CD4-positive, alpha-beta memory T cell (primary cell): ENCODE measurements at regions not wholly inside any gene's neighbourhood (a gene's known extent, or its start where the extent isn't known, plus 50 kb on each side); places are given as distances from the start of the nearest gene placed in this dataset.

ENCODE experiments used
- CTCF ChIA-PET: fragments of 350-600 bp; sonication (Branson Sonifier 250); formaldehyde crosslinking; loops from one replicate; lab custom pipeline; 2021; ENCODE audit warnings: inconsistent platforms; ENCODE audit not compliant: partially characterized antibody; lab: Charles Lee
- POLR2A ChIA-PET: fragments of 350-600 bp; sonication (Branson Sonifier 250); formaldehyde crosslinking; loops from one replicate; lab custom pipeline; 2021; ENCODE audit not compliant: partially characterized antibody; lab: Charles Lee
- DNase-seq, 5 donors: peaks; one replicate each; pipeline versions ENCODE4 v3.0.0 to v3.0.0-alpha.2; 2020 to 2022; ENCODE audit warnings: mixed read lengths in 1 of 5
- H3K27ac ChIP-seq: one replicate; pipeline ENCODE4 v1.7.0; 2013; ENCODE audit warnings: low read depth, low read length
- H3K27me3 ChIP-seq: 2 replicates; pipeline ENCODE4 v1.7.0; 2013; ENCODE audit warnings: mild to moderate bottlenecking, low read length, moderate library complexity; ENCODE audit not compliant: insufficient read depth
- H3K36me3 ChIP-seq: 2 replicates; pipeline ENCODE4 v1.7.0; 2013; ENCODE audit warnings: mild to moderate bottlenecking, low read length, moderate library complexity; ENCODE audit not compliant: insufficient read depth
- H3K4me1 ChIP-seq: 2 replicates; pipeline ENCODE4 v1.7.0; 2013; ENCODE audit warnings: mild to moderate bottlenecking, low read length, moderate library complexity; ENCODE audit not compliant: insufficient read depth
- H3K4me3 ChIP-seq, 2 donors: one replicate each; pipeline ENCODE4 v1.7.0; 2013; ENCODE audit warnings: low read length in 2 of 2, mild to moderate bottlenecking in 1 of 2
- H3K9me3 ChIP-seq, 2 donors: one replicate each; pipeline ENCODE4 v1.7.0; 2013; ENCODE audit warnings: low read length in 2 of 2, control low read depth in 1 of 2; ENCODE audit not compliant: control insufficient read depth in 1 of 2
- H3K27ac Mint-ChIP-seq, 7 donors: one replicate each; pipeline ENCODE4 v1.8.0; 2020 to 2021; ENCODE audit warnings: mixed read lengths in 7 of 7, mild to moderate bottlenecking in 6 of 7, inconsistent platforms in 3 of 7, moderate library complexity in 3 of 7
- H3K27me3 Mint-ChIP-seq, 2 donors: one replicate each; pipeline ENCODE4 v1.8.0; 2020 to 2021; ENCODE audit warnings: mixed read lengths in 2 of 2
- H3K36me3 Mint-ChIP-seq, 2 donors: one replicate each; pipeline ENCODE4 v1.8.0; 2020 to 2021; ENCODE audit warnings: mixed read lengths in 2 of 2, inconsistent platforms in 1 of 2, mild to moderate bottlenecking in 1 of 2
- H3K4me1 Mint-ChIP-seq, 4 donors: one replicate each; pipeline ENCODE4 v1.8.0; 2020 to 2021; ENCODE audit warnings: mixed read lengths in 4 of 4, mild to moderate bottlenecking in 1 of 4
- H3K4me3 Mint-ChIP-seq, 8 donors: one replicate each; pipeline ENCODE4 v1.8.0; 2020 to 2021; ENCODE audit warnings: mixed read lengths in 8 of 8, mild to moderate bottlenecking in 7 of 8, moderate library complexity in 6 of 8, inconsistent platforms in 3 of 8
- H3K9me3 Mint-ChIP-seq, 8 donors: one replicate each; pipeline ENCODE4 v1.8.0; 2020 to 2021; ENCODE audit warnings: mixed read lengths in 8 of 8, mild to moderate bottlenecking in 5 of 8, inconsistent platforms in 3 of 8, moderate library complexity in 1 of 8
- intact Hi-C: fragments of 100-400 bp; cut with micrococcal nuclease; formaldehyde crosslinking; loops from one replicate; pipeline ENCODE4 v1.15.1; 2023

GRCh38 chr20:11170565-11170964, 496.8 kb upstream of the JAG1 start:
- H3K36me3 ChIP-seq, result no peaks in the 10 kb centered on the region
- H3K27ac Mint-ChIP-seq, result no peak overlapping the region
- no peak for DNase-seq
- H3K27me3 ChIP-seq, result no peaks in the 10 kb centered on the region
- no peaks in the 10 kb centered on the region for H3K27me3 Mint-ChIP-seq
- H3K4me3 Mint-ChIP-seq, result no peak overlapping the region
- peaks cover 0 to 3% (median 0%) of the 10 kb centered on the region in 8 donors for H3K9me3 Mint-ChIP-seq
- no peak overlapping the region for H3K27ac ChIP-seq
- no peaks in the 10 kb centered on the region for H3K9me3 ChIP-seq
- CTCF ChIA-PET, result no interaction called here
- no peak overlapping the region for H3K4me3 ChIP-seq
- POLR2A ChIA-PET, result no interaction called here
- H3K36me3 Mint-ChIP-seq, result no peaks in the 10 kb centered on the region
- no peaks in the 10 kb centered on the region for H3K4me1 Mint-ChIP-seq
- intact Hi-C loops, result no loop called here
- H3K4me1 ChIP-seq, result no peaks in the 10 kb centered on the region

GRCh38 chr20:11172881-11173280, 499.1 kb upstream of the JAG1 start:
- H3K4me3 Mint-ChIP-seq, result no peak overlapping the region
- H3K4me3 ChIP-seq, result no peak overlapping the region
- intact Hi-C loops, result no loop called here
- H3K9me3 ChIP-seq, result no peaks in the 10 kb centered on the region
- H3K9me3 Mint-ChIP-seq, result peaks cover 0 to 4% (median under 1%) of the 10 kb centered on the region in 8 donors
- no peaks in the 10 kb centered on the region for H3K36me3 Mint-ChIP-seq
- no peak overlapping the region for H3K27ac Mint-ChIP-seq
- no peaks in the 10 kb centered on the region for H3K27me3 Mint-ChIP-seq
- no peaks in the 10 kb centered on the region for H3K4me1 ChIP-seq
- H3K27ac ChIP-seq, result no peak overlapping the region
- DNase-seq, result no peak
- ChIA-PET CTCF (no interaction called here), POLR2A (no interaction called here)
- H3K27me3 ChIP-seq, result no peaks in the 10 kb centered on the region
- H3K36me3 ChIP-seq, result no peaks in the 10 kb centered on the region
- no peaks in the 10 kb centered on the region for H3K4me1 Mint-ChIP-seq

GRCh38 chr20:11173916-11174315, 500.1 kb upstream of the JAG1 start:
- no peaks in the 10 kb centered on the region for H3K36me3 Mint-ChIP-seq

GRCh38 chr20:11174861-11175260, 501.1 kb upstream of the JAG1 start:
- no peak for DNase-seq
- no peaks in the 10 kb centered on the region for H3K4me1 ChIP-seq
- H3K27ac ChIP-seq, result no peak overlapping the region
- intact Hi-C loops, result no loop called here
- H3K4me3 ChIP-seq, result no peak overlapping the region
- H3K9me3 ChIP-seq, result no peaks in the 10 kb centered on the region
- Mint-ChIP-seq H3K36me3 (no peaks in the 10 kb centered on the region), H3K4me1 (no peaks in the 10 kb centered on the region), H3K27me3 (no peaks in the 10 kb centered on the region), H3K27ac (no peak overlapping the region), H3K4me3 (no peak overlapping the region), H3K9me3 (peaks cover 0 to 4% (median under 1%) of the 10 kb centered on the region in 8 donors)
- no peaks in the 10 kb centered on the region for H3K36me3 ChIP-seq
- CTCF ChIA-PET, result no interaction called here
- POLR2A ChIA-PET, result no interaction called here
- H3K27me3 ChIP-seq, result no peaks in the 10 kb centered on the region

More at GRCh38 chr20:11173916-11174315, 500.1 kb upstream of the JAG1 start:
- Histone ChIP-seq H3K9me3 (no peaks in the 10 kb centered on the region), H3K4me3 (no peak overlapping the region), H3K27me3 (no peaks in the 10 kb centered on the region), H3K4me1 (no peaks in the 10 kb centered on the region), H3K27ac (no peak overlapping the region), H3K36me3 (no peaks in the 10 kb centered on the region)
- ChIA-PET CTCF (no interaction called here), POLR2A (no interaction called here)
- intact Hi-C loops, result no loop called here
- H3K9me3 Mint-ChIP-seq, result peaks cover 0 to 4% (median under 1%) of the 10 kb centered on the region in 8 donors
- no peak overlapping the region for H3K27ac Mint-ChIP-seq
- no peak for DNase-seq
- no peaks in the 10 kb centered on the region for H3K27me3 Mint-ChIP-seq
- H3K4me3 Mint-ChIP-seq, result no peak overlapping the region
- H3K4me1 Mint-ChIP-seq, result no peaks in the 10 kb centered on the region

GRCh38 chr20:11176431-11176830, 502.6 kb upstream of the JAG1 start:
- intact Hi-C loops, result no loop called here
- H3K36me3 Mint-ChIP-seq, result no peaks in the 10 kb centered on the region
- H3K36me3 ChIP-seq, result no peaks in the 10 kb centered on the region
- H3K9me3 ChIP-seq, result no peaks in the 10 kb centered on the region
- no peak overlapping the region for H3K27ac ChIP-seq
- H3K27me3 Mint-ChIP-seq, result no peaks in the 10 kb centered on the region
- H3K9me3 Mint-ChIP-seq, result peaks cover 0 to 6% (median 5%) of the 10 kb centered on the region in 8 donors
- no peak overlapping the region for H3K4me3 ChIP-seq
- H3K4me1 ChIP-seq, result no peaks in the 10 kb centered on the region
- CTCF ChIA-PET, result no interaction called here
- POLR2A ChIA-PET, result no interaction called here
- H3K4me3 Mint-ChIP-seq, result no peak overlapping the region
- H3K27ac Mint-ChIP-seq, result no peak overlapping the region
- DNase-seq, result no peak
- H3K27me3 ChIP-seq, result no peaks in the 10 kb centered on the region
- H3K4me1 Mint-ChIP-seq, result no peaks in the 10 kb centered on the region

- CTCF ChIA-PET, result no interaction called here
These were observed 505.3 kb upstream of the JAG1 start for GRCh38 chr20:11178946-11179654.

GRCh38 chr20:11180186-11180585, 506.4 kb upstream of the JAG1 start:
- Histone ChIP-seq H3K4me3 (no peak overlapping the region), H3K9me3 (no peaks in the 10 kb centered on the region), H3K27me3 (no peaks in the 10 kb centered on the region), H3K4me1 (no peaks in the 10 kb centered on the region), H3K27ac (no peak overlapping the region), H3K36me3 (no peaks in the 10 kb centered on the region)
- no peak for DNase-seq
- H3K36me3 Mint-ChIP-seq, result no peaks in the 10 kb centered on the region
- intact Hi-C loops, result no loop called here
- H3K27me3 Mint-ChIP-seq, result no peaks in the 10 kb centered on the region
- H3K27ac Mint-ChIP-seq, result no peak overlapping the region
- H3K9me3 Mint-ChIP-seq, result peaks cover 0 to 14% (median 9%) of the 10 kb centered on the region in 8 donors
- ChIA-PET CTCF (no interaction called here), POLR2A (no interaction called here)
- no peak overlapping the region for H3K4me3 Mint-ChIP-seq
- no peaks in the 10 kb centered on the region for H3K4me1 Mint-ChIP-seq

More at GRCh38 chr20:11178946-11179654, 505.3 kb upstream of the JAG1 start:
- H3K9me3 ChIP-seq, result no peaks in the 10 kb centered on the region
- Mint-ChIP-seq H3K27ac (no peak overlapping the region), H3K9me3 (peaks cover 0 to 9% (median 6%) of the 10 kb centered on the region in 8 donors), H3K4me3 (no peak overlapping the region), H3K27me3 (no peaks in the 10 kb centered on the region), H3K4me1 (no peaks in the 10 kb centered on the region), H3K36me3 (no peaks in the 10 kb centered on the region)
- H3K27ac ChIP-seq, result no peak overlapping the region
- no peaks in the 10 kb centered on the region for H3K36me3 ChIP-seq
- no peak for DNase-seq
- POLR2A ChIA-PET, result no interaction called here
- intact Hi-C loops, result no loop called here
- no peak overlapping the region for H3K4me3 ChIP-seq
- no peaks in the 10 kb centered on the region for H3K27me3 ChIP-seq
- H3K4me1 ChIP-seq, result no peaks in the 10 kb centered on the region
